HG03565 (cell line): ENCODE measurements at regions not wholly inside any gene's neighbourhood (a gene's known extent, or its start where the extent isn't known, plus 50 kb on each side); places are given as distances from the start of the nearest gene placed in this dataset.
"Not testable (repeated sequence)": the region's sequence is repeated elsewhere in the genome, so short reads cannot be mapped to it uniquely, and the experiment has no call there.

Experiments
- ATAC-seq: cut with Tn5 transposase; IDR thresholded peaks from one replicate; pipeline ENCODE4 v1.9.1; 2021; ENCODE audit warnings: mild to moderate bottlenecking, moderate library complexity; ENCODE audit not compliant: unreplicated experiment

DNA sequence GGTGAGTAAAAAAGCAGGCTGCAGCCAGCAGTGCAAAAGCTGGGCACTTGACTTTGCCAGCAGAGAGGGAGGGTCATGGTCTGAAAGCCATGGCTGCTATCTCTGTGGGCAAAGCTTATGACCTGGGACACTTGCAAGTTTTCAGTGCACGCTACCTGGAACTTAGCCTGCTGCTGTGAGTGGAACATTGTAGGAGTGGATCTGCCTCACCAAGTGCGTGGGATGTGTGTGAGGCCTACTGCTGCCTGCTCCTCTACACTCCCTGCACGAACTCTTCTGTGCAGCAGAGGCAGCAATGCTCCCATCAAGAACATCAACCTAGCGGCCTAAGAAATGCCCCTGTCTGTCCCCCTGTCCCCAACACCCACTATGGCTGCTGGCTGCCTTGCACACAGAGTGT lies 344.1 kb upstream of the REG3G start:
- no peak for ATAC-seq

DNA sequence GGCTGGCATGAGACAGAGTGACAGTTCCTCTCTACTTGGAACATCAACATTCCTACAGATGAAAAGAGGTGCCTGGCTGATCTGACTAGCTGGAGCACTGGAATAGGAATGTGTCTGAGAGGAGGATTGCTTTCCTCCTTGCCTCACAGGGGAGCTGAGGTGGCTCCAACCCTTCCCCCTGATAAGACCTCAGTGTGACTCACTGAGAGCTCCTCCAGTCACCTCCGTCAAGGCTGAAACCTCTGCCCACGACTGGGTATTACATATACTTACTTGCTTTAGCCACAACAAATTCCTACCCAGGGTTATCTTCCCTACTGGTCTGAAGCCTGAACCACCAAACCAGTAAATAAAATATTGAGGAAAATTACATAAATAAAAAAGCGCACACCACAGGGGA lies 342.7 kb upstream of the REG3G start:
- ATAC-seq: no peak

DNA sequence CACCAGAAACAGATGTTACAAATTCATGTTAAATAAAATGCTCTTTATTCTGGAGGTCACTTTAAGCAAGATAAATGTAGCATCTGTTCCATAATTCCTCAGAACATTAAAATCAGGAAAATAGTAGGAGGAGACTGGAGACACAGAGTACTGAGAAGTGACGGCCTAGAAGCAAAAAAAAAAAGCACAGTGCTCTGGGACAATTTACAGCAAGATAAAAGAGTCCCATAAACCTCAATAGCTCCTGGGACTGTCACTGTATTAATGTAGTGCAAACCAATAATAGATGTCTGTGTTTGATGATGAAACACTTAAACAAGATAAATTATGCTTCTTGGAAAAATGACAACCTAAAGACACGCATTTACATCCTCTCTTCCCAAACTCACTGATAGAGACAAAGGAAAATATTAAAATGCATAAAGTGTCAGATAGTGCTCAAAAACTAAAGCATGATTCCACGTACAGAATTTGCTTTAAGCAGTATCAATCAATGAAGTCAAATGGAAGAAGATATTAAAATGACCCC lies 338.8 kb upstream of the REG3G start:
- no peak for ATAC-seq

DNA sequence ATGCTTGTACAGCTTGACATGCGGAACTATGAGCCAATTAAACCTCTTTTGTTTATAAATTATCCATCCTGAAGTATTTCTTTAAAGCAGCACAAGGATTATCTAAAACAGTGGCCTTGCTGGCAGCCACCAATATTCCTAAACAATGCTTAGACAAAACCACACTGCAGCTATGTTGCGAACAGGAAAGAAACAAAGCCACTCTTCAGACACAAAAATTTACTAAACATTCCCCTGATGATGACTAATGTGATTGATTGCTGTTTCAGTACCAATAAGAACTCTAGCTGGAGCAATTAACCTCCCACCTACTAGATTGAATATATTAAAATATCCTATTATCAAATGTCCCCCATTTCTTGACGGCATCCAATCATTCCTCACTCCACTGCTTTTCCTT lies 325.8 kb upstream of the REG3G start:
- ATAC-seq: no peak

DNA sequence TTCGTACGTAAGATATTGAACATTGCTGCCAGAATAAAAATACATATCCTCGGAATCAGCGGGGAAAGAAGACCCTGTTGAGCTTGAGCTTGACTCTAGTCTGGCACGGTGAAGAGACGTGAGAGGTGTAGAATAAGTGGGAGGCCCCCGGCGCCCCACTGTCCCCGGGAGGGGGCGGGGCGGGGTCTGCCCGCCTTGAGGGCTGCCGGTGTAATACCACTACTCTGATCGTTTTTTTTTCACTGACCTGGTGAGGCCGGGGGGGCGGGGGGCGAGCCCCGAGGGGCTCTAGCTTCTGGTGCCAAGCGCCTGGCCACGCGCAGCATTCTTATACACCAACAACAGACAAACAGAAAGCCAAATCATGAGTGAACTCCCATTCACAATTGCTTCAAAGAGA lies 324.0 kb upstream of the REG3G start:
- ATAC-seq: no peak

DNA sequence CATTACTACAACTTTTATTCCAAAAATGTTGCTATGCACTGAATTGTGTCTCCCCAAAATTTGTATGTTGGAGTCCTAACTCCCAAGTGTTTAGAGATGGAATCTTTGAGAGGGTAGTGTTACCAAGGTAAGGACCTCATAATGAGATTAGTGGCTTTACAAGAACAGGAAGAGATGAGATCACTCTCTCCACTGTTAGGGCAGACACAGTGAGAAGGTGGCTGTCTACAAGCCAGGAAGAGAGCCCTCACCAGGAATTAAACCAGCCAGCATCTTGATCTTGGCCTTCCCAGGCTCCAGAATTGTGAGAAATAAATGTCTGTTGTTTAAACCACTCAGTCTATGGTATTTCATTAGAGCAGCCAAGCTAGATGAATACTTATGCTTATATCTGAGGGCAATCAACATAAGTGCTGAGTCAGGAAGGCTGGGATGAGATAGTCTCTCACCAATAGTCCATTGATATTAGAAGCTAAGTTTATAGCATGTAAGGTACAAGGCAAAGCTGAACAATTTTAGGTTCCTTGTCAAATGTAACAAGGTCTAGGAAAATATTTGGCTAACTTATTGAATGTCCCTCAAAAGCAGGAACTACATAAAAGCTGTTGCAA lies 317.6 kb upstream of the REG3G start:
- no peak for ATAC-seq

DNA sequence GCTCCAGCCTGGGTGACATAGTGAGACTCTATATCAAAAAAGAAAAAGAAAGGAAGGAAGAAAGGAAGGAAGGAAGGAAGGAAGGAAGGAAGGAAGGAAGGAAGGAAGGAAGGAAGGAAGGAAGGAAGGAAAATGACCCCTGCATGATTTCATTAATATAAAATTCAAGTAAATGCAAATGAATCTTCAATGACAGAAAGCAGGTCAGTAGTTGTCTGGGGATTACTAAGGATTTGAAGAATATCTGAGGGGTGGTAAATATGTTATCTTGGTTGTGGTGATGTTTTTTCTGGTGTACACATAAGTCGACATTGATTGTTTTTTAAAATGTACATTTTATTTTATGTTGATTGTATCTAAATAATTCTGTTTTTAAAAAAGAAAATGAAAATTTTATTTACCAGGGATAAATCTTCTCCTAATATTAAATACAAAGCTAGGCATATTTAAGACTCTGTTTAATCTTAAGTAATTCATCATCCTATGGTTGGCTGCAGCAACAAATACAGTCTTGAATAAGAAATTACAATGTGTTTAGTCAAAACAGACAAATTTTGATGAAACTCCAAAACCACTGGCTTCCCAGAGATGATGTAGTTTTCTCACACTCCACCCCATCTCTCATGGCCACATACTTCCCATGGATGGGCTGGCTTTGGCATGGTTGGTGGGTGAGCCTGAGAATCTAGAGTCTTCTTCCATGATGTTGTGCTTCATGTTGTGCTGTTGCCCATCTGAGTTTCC lies 314.7 kb upstream of the REG3G start:
- ATAC-seq: no peak

DNA sequence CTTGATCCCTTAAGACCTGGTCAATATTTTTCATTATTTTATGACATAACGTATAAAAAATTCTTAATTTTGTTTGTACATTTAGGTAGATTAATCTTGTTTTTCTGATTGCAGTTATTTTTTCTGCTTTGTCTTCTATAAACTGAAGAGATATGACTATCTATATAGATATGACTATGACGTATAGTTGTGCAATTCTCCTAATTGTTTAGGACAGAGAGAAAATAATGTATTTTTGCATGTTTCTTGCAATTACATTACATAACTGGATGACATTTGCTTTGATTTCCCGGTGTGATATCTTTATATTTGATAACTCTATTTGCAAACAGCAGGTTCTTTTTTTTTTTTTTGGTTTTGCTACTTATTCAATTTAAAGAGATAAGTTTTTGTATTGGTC lies 310.2 kb upstream of the REG3G start:
- no peak for ATAC-seq

DNA sequence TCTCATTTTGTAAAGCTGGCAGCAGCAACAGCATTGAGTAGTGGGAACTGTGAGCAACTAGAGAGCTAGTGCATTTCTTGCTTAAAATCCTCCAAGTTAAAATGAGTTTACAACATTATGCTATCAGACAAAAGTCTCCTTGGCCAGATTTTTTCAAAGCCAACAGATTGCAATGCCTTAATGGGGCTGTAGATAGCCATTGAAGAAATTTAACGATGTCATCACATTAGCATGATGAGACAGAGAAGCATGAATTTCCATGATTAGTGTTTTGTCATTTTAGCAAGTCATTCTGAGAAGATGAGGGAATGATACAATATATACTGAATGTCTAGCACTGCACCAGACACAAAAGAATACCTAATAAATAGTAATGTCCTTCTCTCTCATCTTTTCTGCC lies 307.5 kb upstream of the REG3G start:
- no peak for ATAC-seq

DNA sequence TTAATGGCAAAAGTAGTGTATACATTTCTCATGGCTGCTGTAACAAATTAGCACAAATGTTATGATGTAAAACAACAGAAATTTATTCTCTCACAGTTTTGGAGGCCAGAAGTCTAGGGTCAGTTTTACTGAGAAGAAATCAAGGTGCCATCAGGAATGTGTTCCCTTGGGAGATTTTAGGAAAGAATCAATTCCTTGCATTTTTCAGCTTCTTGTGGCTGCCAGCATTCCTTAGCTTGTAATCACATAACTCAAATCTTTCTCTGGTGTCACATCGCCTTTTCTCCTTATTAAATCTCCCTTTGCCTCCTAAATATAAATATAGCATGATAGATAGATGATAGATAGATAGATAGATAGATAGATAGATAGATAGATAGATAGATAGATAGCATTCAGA lies 307.0 kb upstream of the REG3G start:
- ATAC-seq: no peak

DNA sequence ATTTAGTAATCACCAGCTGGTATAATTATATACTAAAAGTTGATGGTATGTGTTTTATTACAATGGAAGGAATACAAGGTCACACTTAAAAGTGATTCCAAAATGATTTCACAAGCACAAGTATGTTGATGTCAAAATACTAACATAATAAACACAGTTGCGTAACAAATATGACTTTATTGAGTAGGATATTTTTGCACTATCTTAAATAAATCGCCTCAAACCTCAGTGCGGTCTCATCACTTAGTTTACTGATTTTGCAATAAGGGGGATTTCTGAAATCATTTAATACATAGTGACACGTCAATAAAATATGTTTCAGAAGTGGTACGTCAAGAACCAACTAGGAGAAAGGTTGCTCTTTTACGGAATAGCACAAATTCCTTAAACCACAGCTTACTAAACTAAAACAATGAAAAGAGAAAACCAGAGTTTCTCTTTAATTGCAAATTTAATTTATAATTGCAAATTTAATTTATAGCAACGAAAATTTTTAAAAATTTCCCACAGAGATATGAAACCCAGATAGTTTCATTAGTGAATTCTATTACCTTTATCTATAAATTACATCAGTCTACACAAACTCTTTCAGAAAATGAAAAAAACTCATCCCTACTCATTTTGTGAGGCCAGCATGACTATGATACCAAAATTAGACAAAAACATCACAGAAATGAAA lies 304.0 kb upstream of the REG3G start:
- ATAC-seq: no peak

DNA sequence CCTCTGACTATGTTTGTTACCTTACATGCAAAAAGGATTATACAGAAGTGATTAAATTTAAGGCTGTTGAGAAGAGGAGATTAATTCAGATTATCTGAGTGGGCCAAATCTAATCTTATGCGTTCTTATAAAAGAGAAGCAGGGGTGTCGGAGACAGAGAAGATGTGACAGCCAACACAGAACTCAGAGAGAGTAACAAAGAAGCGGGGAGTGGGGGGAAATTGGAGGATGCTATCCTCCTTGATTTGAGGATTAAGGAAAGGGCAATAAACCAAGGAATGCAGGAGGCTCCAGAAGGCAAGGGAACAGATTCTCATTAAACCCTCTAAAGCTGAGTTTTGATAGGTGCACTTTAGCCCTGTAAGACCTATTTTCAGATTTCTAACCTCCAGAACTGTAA lies 291.3 kb upstream of the REG3G start:
- no peak for ATAC-seq

DNA sequence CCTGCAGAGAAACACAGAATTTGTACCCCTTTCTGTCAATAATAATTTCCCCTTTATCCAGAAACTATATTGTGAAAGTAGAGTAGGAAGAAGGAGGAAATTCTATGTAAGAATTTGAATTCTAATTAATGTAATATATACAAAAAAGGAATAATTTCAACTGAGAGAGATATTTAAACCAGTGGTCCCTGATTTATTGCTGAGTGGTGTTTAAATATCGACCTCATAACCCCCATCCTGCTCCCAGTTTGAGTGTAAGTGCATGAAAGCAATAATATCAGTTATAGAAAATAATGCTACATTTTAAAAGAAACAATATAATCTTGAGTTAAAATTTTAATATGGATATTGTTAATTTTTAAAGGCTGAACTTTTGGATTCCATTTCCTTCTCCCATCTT lies 286.2 kb upstream of the REG3G start:
- no peak for ATAC-seq

DNA sequence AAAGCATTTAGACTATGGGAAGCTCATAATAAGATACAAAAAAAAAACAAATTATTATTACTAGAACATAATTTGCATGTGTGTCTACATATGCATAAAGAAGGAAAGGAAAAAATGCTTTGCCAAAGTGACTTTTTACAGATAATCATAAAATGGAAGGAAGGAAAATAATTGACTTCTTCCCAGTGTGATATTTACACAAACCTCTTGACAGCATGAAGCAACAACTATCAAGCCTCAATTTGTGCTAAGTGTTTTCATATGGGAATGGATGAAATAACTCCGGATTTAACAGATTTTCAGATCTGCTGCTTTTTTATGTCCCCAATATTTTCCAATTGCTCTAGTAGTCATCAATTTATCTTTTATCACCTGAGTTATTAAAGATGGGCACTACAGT lies 275.9 kb upstream of the REG3G start:
- no peak for ATAC-seq

DNA sequence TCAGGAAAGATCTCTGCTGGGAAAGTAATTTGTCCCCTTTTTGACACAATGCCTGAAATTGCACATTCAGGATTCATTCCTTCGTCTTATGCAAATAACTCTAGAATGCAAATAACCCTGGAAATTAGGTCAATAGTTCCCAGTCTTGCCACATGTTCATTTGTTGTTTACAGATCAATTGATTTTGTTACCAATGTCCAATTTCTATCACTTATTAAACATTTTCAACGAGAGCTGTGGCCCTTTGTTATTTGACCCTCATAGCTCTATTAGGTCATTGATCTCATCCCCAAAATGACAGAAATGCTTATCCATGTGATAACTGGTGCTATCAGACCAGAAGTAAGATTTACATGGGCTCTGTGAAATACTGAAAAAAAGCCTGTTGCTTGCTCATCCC lies 275.3 kb upstream of the REG3G start:
- no peak for ATAC-seq

DNA sequence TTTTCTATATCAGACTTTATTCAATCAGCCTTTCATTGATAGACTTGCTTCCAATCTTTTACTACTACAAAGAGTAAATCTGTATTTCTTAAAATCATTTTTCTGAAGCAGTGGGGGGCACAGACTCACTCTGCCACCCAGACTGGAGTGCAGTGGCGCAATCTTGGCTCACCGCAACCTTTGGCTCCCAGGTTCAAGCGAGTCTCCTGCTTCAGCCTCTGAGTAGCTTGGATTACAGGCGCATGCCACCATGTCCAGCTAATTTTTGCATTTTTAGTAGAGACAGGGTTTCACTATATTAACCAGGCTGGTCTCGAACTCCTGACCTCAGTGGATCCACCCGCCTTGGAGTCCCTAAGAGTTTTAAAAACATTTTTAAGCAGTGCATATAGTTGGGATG lies 270.6 kb upstream of the REG3G start:
- no peak for ATAC-seq

DNA sequence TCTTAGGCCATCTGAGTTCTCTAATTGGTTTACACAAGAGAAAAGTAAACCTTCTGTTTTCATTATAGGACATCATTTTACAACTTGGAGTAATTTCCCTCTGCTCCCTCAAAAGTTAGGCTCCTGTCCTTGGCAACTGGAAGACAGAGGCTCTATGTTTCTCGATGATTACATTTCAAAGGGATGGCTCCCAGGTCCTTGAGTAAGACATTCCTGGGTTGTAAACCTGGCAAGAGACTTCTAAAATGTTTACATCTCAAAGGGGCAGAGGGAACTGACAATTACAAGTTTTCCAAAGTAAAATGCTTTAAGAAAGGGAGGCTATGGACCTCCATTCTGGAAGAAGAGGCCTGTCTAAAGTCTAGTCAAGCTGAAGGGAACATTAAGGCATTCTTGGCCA lies 268.3 kb upstream of the REG3G start:
- ATAC-seq: no peak

DNA sequence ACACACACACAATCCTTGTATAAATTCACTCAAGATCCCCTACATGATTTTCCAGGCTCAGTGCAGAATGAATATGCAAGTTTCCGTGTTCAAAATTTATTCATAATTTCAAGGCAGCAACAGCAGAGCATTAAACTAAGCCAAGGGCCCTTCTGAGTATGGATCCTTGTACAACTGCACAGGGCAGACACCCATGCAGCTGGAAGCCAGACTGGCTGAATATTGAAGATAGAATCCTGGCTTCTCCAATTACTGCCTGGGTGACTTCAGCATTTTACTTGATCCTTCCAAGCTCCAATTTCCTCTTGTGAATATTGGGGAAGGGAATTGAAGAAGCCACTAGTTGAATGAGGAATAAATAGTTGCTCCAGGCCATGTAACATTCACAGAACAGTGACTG lies 267.9 kb upstream of the REG3G start:
- ATAC-seq: no peak

DNA sequence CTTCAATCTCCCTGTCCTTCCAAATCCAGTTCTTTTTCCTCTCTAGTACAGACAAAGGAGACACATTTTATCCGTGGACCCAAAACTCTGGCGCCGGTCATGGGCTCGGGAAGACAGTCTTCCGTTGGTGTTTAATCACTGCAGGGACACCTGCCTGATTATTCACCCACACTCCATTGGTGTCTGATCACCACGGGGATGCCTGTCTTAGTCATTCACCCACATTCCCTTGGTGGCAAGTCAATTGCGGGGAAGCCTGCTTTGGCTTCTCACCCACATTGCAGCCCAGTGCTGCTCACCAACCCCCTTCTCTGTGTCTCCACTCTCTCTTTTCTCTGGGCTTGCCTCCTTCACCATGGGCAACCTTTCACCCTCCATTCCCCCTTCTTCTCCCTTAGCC lies 266.7 kb upstream of the REG3G start:
- ATAC-seq: not testable (repeated sequence)

DNA sequence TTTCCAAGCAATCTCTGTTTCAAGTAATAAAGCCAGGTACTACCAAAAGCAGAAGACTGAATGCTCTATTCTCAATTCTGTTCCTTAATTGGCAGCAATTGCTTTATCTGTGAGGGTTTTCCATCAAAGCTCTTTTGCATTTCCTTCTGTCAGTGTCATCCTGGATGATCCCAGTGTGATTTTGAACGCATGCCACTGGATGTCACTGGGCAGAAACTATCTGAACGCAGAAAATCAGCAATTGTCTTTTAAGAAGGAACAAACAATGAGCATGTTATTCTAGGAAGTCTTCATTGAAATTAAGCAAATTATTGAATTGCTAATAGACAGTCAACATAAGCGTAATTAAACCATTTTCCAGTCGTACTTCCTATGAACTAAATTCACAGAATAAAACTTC lies 259.0 kb upstream of the REG3G start:
- no peak for ATAC-seq

DNA sequence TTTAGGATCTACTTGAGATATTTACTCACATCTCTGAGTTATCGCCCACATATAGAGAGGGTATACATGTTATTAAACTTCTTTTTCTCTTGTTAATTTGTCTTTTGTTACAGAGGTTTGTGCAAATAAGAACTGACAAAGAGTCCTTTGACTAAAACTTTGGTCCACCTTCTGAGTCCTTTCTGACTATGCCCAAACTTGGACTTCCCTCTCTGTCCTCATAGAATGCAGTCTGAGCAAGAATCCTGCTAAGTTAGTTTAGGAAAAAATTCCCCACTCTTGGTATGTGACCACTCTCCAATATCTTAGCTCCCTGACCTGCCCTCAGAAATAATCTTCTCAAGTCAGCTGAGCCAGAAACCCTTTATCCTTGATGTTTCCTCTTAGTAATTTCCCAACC lies 257.5 kb upstream of the REG3G start:
- no peak for ATAC-seq

DNA sequence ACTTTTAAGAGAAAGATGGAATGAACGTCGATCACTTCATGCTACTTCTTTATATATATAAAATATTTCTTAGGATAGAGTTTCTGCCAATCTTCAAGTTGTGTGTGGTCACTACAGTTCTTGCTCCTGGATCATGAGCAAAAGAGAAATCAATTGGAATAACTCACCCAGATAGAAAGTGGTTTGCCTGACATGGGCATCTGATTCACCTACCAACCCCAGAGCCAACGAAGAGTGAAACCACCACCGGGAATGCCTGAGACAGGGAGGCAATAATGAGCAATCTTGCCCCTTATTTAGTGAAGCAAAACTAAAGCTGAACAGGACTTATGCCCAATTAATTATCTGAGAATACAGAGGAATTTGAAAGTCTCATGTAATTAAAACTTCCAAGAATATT lies 250.2 kb upstream of the REG3G start:
- no peak for ATAC-seq
